ENCODE measurements at regions not wholly inside any gene's neighbourhood (a gene's known extent, or its start where the extent isn't known, plus 50 kb on each side); places are given as distances from the start of the nearest gene placed in this dataset.

- no peak for TF ChIP-seq CTCF (IDR thresholded peaks at IDR 0.05)
- no peak for TF ChIP-seq POLR2A (IDR thresholded peaks at IDR 0.05)
Measured at GRCh38 chr7:119545118-119545517, 727.9 kb upstream of the KCND2 start.

Data from tibial nerve (tissue), 3 donors.